ENCODE measurements at regions not wholly inside any gene's neighbourhood (a gene's known extent, or its start where the extent isn't known, plus 50 kb on each side); places are given as distances from the start of the nearest gene placed in this dataset.

GRCh38 chr6:121670511-121670910 is 235.1 kb downstream of the GJA1 start:
- Histone ChIP-seq H3K9ac (ENCODE audit: low read length) (no peak overlapping the region), H3K4me2 (ENCODE audit: low read length) (no peak overlapping the region), H3K4me1 (ENCODE audit: insufficient read depth, low read length) (peaks cover 34% of the 10 kb centered on the region), H3K27ac (ENCODE audit: low read length) (peak overlapping the region; percentile 30; the same call in 1 of the 2 replicates), H3K79me2 (ENCODE audit: low read length) (no peaks in the 10 kb centered on the region), H4K20me1 (ENCODE audit: low read length) (no peaks in the 10 kb centered on the region), H3K4me3 (ENCODE audit: low read length) (no peak overlapping the region), H3F3A (ENCODE audit: low read length, unreplicated experiment) (no peaks in the 10 kb centered on the region), H3K9me3 (ENCODE audit: low read length) (no peaks in the 10 kb centered on the region), H2AFZ (ENCODE audit: low read length) (no peak overlapping the region), H3K27me3 (ENCODE audit: low read length) (no peaks in the 10 kb centered on the region), H3K36me3 (ENCODE audit: low read depth, low read length) (no peaks in the 10 kb centered on the region), H3K9me2 (replicated peaks; ENCODE audit: low read length) (no peaks in the 10 kb centered on the region)
- POLR2A ChIA-PET (ENCODE audit: unreplicated experiment) = no interaction called here
- no TSS peak for BruUV-seq (replicated peaks)
- DNase-seq (peak; percentile 51), ATAC-seq (peak; percentile 56)
- intact Hi-C loops (cut with micrococcal nuclease) = loop anchor here (5.0 kb wide), 1 partner anchor 233 kb away; the partner anchor contains the start of gene GJA1
- CTCF ChIA-PET = interaction anchor here (0.5 kb wide), 1 partner anchor 99 kb away, joined by 3 read pairs; no protein-coding TSS in a partner anchor
- TF ChIP-seq EZH2 (IDR thresholded peaks at IDR 0.05; ENCODE audit: low read length, unreplicated experiment) (no peak), CTCF (conservative IDR thresholded peaks at IDR 0.05; ENCODE audit: low read depth, low read length) (no peak), EZH2phosphoT487 (IDR thresholded peaks at IDR 0.05; ENCODE audit: borderline replicate concordance, low read length) (no peak)

- ATAC-seq (no peak), DNase-seq (no peak)
- BruUV-seq (replicated peaks) = no TSS peak
- Histone ChIP-seq H3K36me3 (ENCODE audit: low read depth, low read length) (no peaks in the 10 kb centered on the region), H3K4me2 (ENCODE audit: low read length) (no peak overlapping the region), H3K27ac (ENCODE audit: low read length) (no peak overlapping the region), H3K79me2 (ENCODE audit: low read length) (no peaks in the 10 kb centered on the region), H4K20me1 (ENCODE audit: low read length) (no peaks in the 10 kb centered on the region), H3K4me1 (ENCODE audit: insufficient read depth, low read length) (0 out of 2 replicates have a peak, but pooled peaks cover 3% of the 10 kb centered on the region), H3K9ac (ENCODE audit: low read length) (no peak overlapping the region), H3K9me3 (ENCODE audit: low read length) (no peaks in the 10 kb centered on the region), H3K9me2 (replicated peaks; ENCODE audit: low read length) (no peaks in the 10 kb centered on the region), H2AFZ (ENCODE audit: low read length) (no peak overlapping the region), H3F3A (ENCODE audit: low read length, unreplicated experiment) (no peaks in the 10 kb centered on the region), H3K4me3 (ENCODE audit: low read length) (no peak overlapping the region), H3K27me3 (ENCODE audit: low read length) (no peaks in the 10 kb centered on the region)
- intact Hi-C loops (cut with micrococcal nuclease) = no loop called here
- TF ChIP-seq CTCF (conservative IDR thresholded peaks at IDR 0.05; ENCODE audit: low read depth, low read length) (no peak), EZH2phosphoT487 (IDR thresholded peaks at IDR 0.05; ENCODE audit: borderline replicate concordance, low read length) (no peak), EZH2 (IDR thresholded peaks at IDR 0.05; ENCODE audit: low read length, unreplicated experiment) (no peak)
- ChIA-PET POLR2A (ENCODE audit: unreplicated experiment) (interaction anchor here (0.6 kb wide), 1 partner anchor 21 kb away, joined by 7 read pairs; no protein-coding TSS in a partner anchor), CTCF (interaction anchor here (0.6 kb wide), 1 partner anchor 1270 kb away, joined by 3 read pairs; no protein-coding TSS in a partner anchor)
Measured at GRCh38 chr6:121677571-121677970, 242.1 kb downstream of the GJA1 start.

GRCh38 chr6:121678245-121678644 is 242.8 kb downstream of the GJA1 start:
- ATAC-seq = no peak
- no peaks in the 10 kb centered on the region for H3F3A ChIP-seq (ENCODE audit: low read length, unreplicated experiment)
- no peaks in the 10 kb centered on the region for H4K20me1 ChIP-seq (ENCODE audit: low read length)
- ChIA-PET CTCF (no interaction called here), POLR2A (ENCODE audit: unreplicated experiment) (no interaction called here)
- no peaks in the 10 kb centered on the region for H3K9me3 ChIP-seq (ENCODE audit: low read length)
- no peaks in the 10 kb centered on the region for H3K27me3 ChIP-seq (ENCODE audit: low read length)
- intact Hi-C loops (cut with micrococcal nuclease) = no loop called here
- no peak overlapping the region for H3K27ac ChIP-seq (ENCODE audit: low read length)
- no peak overlapping the region for H3K4me3 ChIP-seq (ENCODE audit: low read length)
- no peak overlapping the region for H3K4me2 ChIP-seq (ENCODE audit: low read length)
- H2AFZ ChIP-seq (ENCODE audit: low read length) = no peak overlapping the region
- DNase-seq = no peak
- BruUV-seq (replicated peaks) = no TSS peak
- no peak overlapping the region for H3K9ac ChIP-seq (ENCODE audit: low read length)
- H3K4me1 ChIP-seq (ENCODE audit: insufficient read depth, low read length) = 0 out of 2 replicates have a peak, but pooled peaks cover under 1% of the 10 kb centered on the region
- no peaks in the 10 kb centered on the region for H3K79me2 ChIP-seq (ENCODE audit: low read length)
- no peaks in the 10 kb centered on the region for H3K9me2 ChIP-seq (replicated peaks; ENCODE audit: low read length)
- no peaks in the 10 kb centered on the region for H3K36me3 ChIP-seq (ENCODE audit: low read depth, low read length)
- TF ChIP-seq EZH2 (IDR thresholded peaks at IDR 0.05; ENCODE audit: low read length, unreplicated experiment) (no peak), EZH2phosphoT487 (IDR thresholded peaks at IDR 0.05; ENCODE audit: borderline replicate concordance, low read length) (no peak), CTCF (conservative IDR thresholded peaks at IDR 0.05; ENCODE audit: low read depth, low read length) (no peak)

All from PC-3 (cell line).